ENCODE measurements at regions not wholly inside any gene's neighbourhood (a gene's known extent, or its start where the extent isn't known, plus 50 kb on each side); places are given as distances from the start of the nearest gene placed in this dataset.

DNA sequence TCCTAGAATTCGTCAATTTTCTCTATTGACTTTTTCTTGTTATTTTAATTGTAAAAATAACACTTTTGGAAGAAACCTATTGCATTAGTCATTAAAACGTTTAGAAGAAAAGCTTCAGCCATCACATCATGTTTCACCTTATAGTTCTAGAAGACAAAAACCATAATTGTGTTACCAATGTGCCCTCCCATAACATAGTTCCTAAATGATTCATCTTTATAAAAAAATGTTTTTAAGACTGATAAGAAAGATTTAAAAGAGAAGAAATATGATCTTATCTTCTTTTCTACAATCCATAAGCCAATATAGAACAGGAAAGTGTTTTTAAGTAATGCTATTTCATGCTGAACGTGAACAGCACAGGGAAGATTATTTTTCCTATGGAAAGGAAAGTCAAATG, 316.6 kb upstream of the NDST4 start:
- Histone ChIP-seq H3K27ac (no peak overlapping the region), H3K4me1 (no peaks in the 10 kb centered on the region)
- ATAC-seq, result no peak

DNA sequence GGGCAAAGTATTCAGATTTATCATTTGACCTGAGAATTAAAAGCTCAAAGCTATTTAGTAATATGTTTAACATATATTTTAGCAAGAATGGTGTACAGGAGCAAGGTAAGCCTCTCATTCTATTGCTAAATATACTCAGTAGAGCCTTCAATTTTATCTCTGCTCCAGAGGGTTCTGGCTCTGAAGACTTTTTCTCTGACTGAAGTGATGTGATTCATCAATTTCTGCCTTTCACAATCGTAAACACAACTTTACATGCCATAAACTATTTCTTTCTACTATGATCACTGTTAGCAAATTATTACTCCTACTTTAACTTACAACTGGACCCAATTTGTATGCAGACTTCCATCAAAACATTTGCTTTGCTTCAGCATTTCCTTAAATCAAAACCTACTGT, 315.0 kb upstream of the NDST4 start:
- H3K9me3 ChIP-seq, result peaks cover 0 to 4% of the 10 kb centered on the region in 2 donors
- no peak overlapping the region for H3K4me3 ChIP-seq
- no peaks in the 10 kb centered on the region for H3K4me1 ChIP-seq
- no peaks in the 10 kb centered on the region for H3K36me3 ChIP-seq
- intact Hi-C loops (cut with DNase I), result no loop called here
- ATAC-seq (no peak), DNase-seq (no peak)
- no peaks in the 10 kb centered on the region for H3K27me3 ChIP-seq
- no peak overlapping the region for H3K27ac ChIP-seq
- TF ChIP-seq, protein P1, sequence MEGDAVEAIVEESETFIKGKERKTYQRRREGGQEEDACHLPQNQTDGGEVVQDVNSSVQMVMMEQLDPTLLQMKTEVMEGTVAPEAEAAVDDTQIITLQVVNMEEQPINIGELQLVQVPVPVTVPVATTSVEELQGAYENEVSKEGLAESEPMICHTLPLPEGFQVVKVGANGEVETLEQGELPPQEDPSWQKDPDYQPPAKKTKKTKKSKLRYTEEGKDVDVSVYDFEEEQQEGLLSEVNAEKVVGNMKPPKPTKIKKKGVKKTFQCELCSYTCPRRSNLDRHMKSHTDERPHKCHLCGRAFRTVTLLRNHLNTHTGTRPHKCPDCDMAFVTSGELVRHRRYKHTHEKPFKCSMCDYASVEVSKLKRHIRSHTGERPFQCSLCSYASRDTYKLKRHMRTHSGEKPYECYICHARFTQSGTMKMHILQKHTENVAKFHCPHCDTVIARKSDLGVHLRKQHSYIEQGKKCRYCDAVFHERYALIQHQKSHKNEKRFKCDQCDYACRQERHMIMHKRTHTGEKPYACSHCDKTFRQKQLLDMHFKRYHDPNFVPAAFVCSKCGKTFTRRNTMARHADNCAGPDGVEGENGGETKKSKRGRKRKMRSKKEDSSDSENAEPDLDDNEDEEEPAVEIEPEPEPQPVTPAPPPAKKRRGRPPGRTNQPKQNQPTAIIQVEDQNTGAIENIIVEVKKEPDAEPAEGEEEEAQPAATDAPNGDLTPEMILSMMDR (IDR thresholded peaks at IDR 0.05), result no peak

More for the DNA sequence above, 316.6 kb upstream of the NDST4 start:
- Histone ChIP-seq H3K36me3 (no peaks in the 10 kb centered on the region), H3K4me3 (no peak overlapping the region), H3K27me3 (no peaks in the 10 kb centered on the region), H3K9me3 (no peaks in the 10 kb centered on the region)
- intact Hi-C loops (cut with DNase I), result no loop called here
- TF ChIP-seq, protein P1 (IDR thresholded peaks at IDR 0.05), result no peak
- no peak for DNase-seq

DNA sequence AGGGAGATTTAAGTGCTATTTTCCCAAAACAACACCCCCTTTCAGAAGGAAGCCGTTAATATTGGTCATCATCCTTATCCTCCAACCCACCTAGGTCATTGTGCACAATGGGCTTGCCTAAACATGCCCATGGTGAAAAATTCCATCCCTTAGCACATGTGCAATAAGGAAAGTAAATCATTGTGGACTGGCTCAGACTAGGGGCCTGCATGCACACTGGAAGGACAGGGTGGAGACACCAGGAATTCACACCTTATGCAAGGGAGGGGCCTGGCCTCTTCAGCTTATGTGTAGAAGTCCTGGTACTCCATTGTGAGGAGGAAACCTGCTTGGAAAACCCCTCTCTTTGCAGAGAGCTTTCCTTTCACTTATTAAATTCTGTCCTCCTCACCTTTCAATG, 311.4 kb upstream of the NDST4 start:
- Histone ChIP-seq H3K27ac (no peak overlapping the region), H3K4me3 (no peak overlapping the region), H3K4me1 (no peaks in the 10 kb centered on the region), H3K27me3 (no peaks in the 10 kb centered on the region), H3K36me3 (no peaks in the 10 kb centered on the region), H3K9me3 (peaks cover 0 to 6% of the 10 kb centered on the region in 2 donors)
- intact Hi-C loops (cut with DNase I), result no loop called here
- TF ChIP-seq, protein P1 (IDR thresholded peaks at IDR 0.05), result no peak
- DNase-seq, result no peak
- peak; percentile 59 for ATAC-seq

GRCh38 chr4:115418635-115419396, 305.4 kb upstream of the NDST4 start:
- Histone ChIP-seq H3K36me3 (no peaks in the 10 kb centered on the region), H3K27me3 (no peaks in the 10 kb centered on the region), H3K4me1 (no peaks in the 10 kb centered on the region), H3K27ac (no peak overlapping the region), H3K9me3 (peaks cover 0 to 10% of the 10 kb centered on the region in 2 donors), H3K4me3 (no peak overlapping the region)
- DNase-seq, result no peak
- TF ChIP-seq, protein P1 (IDR thresholded peaks at IDR 0.05), result no peak
- ATAC-seq, result no peak
- intact Hi-C loops (cut with DNase I), result no loop called here

GRCh38 chr4:115396034-115396433, 282.6 kb upstream of the NDST4 start:
- Histone ChIP-seq H3K27me3 (no peaks in the 10 kb centered on the region), H3K36me3 (no peaks in the 10 kb centered on the region), H3K27ac (no peak overlapping the region), H3K4me3 (no peak overlapping the region), H3K4me1 (no peaks in the 10 kb centered on the region), H3K9me3 (peaks cover 0 to 12% of the 10 kb centered on the region in 2 donors)
- DNase-seq (no peak), ATAC-seq (no peak)
- TF ChIP-seq, protein P1 (IDR thresholded peaks at IDR 0.05), result no peak
- intact Hi-C loops (cut with DNase I), result no loop called here

All from left lung (tissue), 4 donors.